Neural cell (in vitro differentiated cells): ENCODE measurements at regions not wholly inside any gene's neighbourhood (a gene's known extent, or its start where the extent isn't known, plus 50 kb on each side); places are given as distances from the start of the nearest gene placed in this dataset.

ENCODE experiments used
- H2AFZ ChIP-seq: fragments of 200-600, 300-800 bp; sonication (generic), shearing (Covaris generic); 2 replicates; pipeline ENCODE4 v1.6.0; 2014; ENCODE audit warnings: low read depth, mild to moderate bottlenecking, antibody characterized with exemption, low read length, moderate library complexity
- H3F3A ChIP-seq: fragments of 200-600 bp; shearing (Covaris generic); 2 replicates; pipeline ENCODE4 v1.6.1; 2016; ENCODE audit warnings: mild to moderate bottlenecking, moderate library complexity, mixed read lengths, antibody characterized with exemption, low read length; ENCODE audit not compliant: insufficient read depth, poor library complexity, severe bottlenecking
- H3K27ac ChIP-seq: fragments of 200-600, 300-800 bp; sonication (generic), shearing (Covaris generic); 2 replicates; pipeline ENCODE4 v1.5.1; 2014; ENCODE audit warnings: mild to moderate bottlenecking, low read length, moderate library complexity
- H3K27me3 ChIP-seq: fragments of 300-800, 200-600 bp; sonication (generic), shearing (Covaris generic); 2 replicates; pipeline ENCODE4 v1.6.0; 2014; ENCODE audit warnings: mild to moderate bottlenecking, low read depth, low read length, moderate library complexity; ENCODE audit not compliant: insufficient read depth
- H3K36me3 ChIP-seq: fragments of 300-800, 200-600 bp; sonication (generic), shearing (Covaris generic); 2 replicates; pipeline ENCODE4 v1.5.1; 2014; ENCODE audit warnings: mild to moderate bottlenecking, antibody characterized with exemption, low read length, moderate library complexity; ENCODE audit not compliant: insufficient read depth
- H3K4me2 ChIP-seq: fragments of 300-800, 200-600 bp; sonication (generic), shearing (Covaris generic); 2 replicates; pipeline ENCODE4 v1.6.0; 2014; ENCODE audit warnings: mild to moderate bottlenecking, low read length
- H3K4me3 ChIP-seq: fragments of 300-800, 200-600 bp; sonication (generic), shearing (Covaris generic); 2 replicates; pipeline ENCODE4 v1.5.1; 2014; ENCODE audit warnings: mild to moderate bottlenecking, low read length, moderate library complexity
- H3K79me2 ChIP-seq: fragments of 200-600 bp; shearing (Covaris generic); replicated peaks from 2 replicates; pipeline ENCODE4 v1.6.0; 2014; ENCODE audit warnings: mild to moderate bottlenecking, low read length, moderate library complexity; ENCODE audit not compliant: insufficient read depth
- H3K9ac ChIP-seq: fragments of 300-800, 200-600 bp; sonication (generic), shearing (Covaris generic); 2 replicates; pipeline ENCODE4 v1.6.1; 2016; ENCODE audit warnings: mild to moderate bottlenecking, low read length, mixed read lengths
- H3K9me2 ChIP-seq: fragments of 200-600 bp; shearing (Covaris generic); 2 replicates; pipeline ENCODE4 v1.6.1; 2016; ENCODE audit warnings: mild to moderate bottlenecking, low read length, mixed read lengths; ENCODE audit not compliant: insufficient read depth
- H3K9me3 ChIP-seq: fragments of 200-600, 300-800 bp; sonication (generic), shearing (Covaris generic); 2 replicates; pipeline ENCODE4 v1.6.1; 2016; ENCODE audit warnings: mild to moderate bottlenecking, mixed run types, low read length, moderate library complexity, mixed read lengths
- H4K20me1 ChIP-seq: fragments of 200-600 bp; shearing (Covaris generic); 2 replicates; pipeline ENCODE4 v1.6.1; 2016; ENCODE audit warnings: mild to moderate bottlenecking, mixed run types; ENCODE audit not compliant: insufficient read depth
- CTCF ChIP-seq: fragments of 450-650 bp; IDR thresholded peaks from 2 replicates; pipeline ENCODE4 v1.5.1; 2014; ENCODE audit warnings: antibody characterized with exemption, mild to moderate bottlenecking, moderate library complexity; ENCODE audit not compliant: poor library complexity, severe bottlenecking
- EP300 ChIP-seq: fragments of 450-650 bp; conservative IDR thresholded peaks from 2 replicates; pipeline ENCODE4 v1.6.1; 2014; ENCODE audit warnings: antibody characterized with exemption, mild to moderate bottlenecking, moderate library complexity; ENCODE audit not compliant: poor library complexity, severe bottlenecking
- EZH2 ChIP-seq: fragments of 200-600, 300-800 bp; shearing (Covaris generic), sonication (generic); IDR thresholded peaks from 2 replicates; pipeline ENCODE4 v1.6.1; 2014; ENCODE audit warnings: antibody characterized with exemption, low read length, borderline replicate concordance, mild to moderate bottlenecking; ENCODE audit not compliant: insufficient read depth, poor library complexity, severe bottlenecking
- MXI1 ChIP-seq: fragments of 450-650 bp; conservative IDR thresholded peaks from 2 replicates; pipeline ENCODE4 v1.6.1; 2014; ENCODE audit warnings: antibody characterized with exemption, mild to moderate bottlenecking; ENCODE audit not compliant: poor library complexity, severe bottlenecking
- POLR2AphosphoS5 ChIP-seq: IDR thresholded peaks from 2 replicates; pipeline ENCODE4 v1.6.1; 2012
- RAD21 ChIP-seq: fragments of 450-650 bp; conservative IDR thresholded peaks from 2 replicates; pipeline ENCODE4 v1.6.1; 2014; ENCODE audit warnings: antibody characterized with exemption, mild to moderate bottlenecking, moderate library complexity
- REST ChIP-seq: IDR thresholded peaks from 2 replicates; pipeline ENCODE4 v1.6.1; 2012; ENCODE audit warnings: borderline replicate concordance
- SMC3 ChIP-seq: fragments of 450-650 bp; conservative IDR thresholded peaks from 2 replicates; pipeline ENCODE4 v1.6.1; 2014; ENCODE audit warnings: antibody characterized with exemption, mild to moderate bottlenecking, moderate library complexity; ENCODE audit not compliant: poor library complexity
- TAF1 ChIP-seq: IDR thresholded peaks from 2 replicates; pipeline ENCODE4 v1.6.1; 2012; ENCODE audit warnings: low read depth

GRCh38 chr1:219526074-219526473 lies 86.8 kb downstream of the ZC3H11B start:
- H3K9me2 ChIP-seq = no peaks in the 10 kb centered on the region
- TF ChIP-seq RAD21 (no peak), CTCF (no peak)
- no peaks in the 10 kb centered on the region for H3K36me3 ChIP-seq
- H3K9me3 ChIP-seq = no peaks in the 10 kb centered on the region
- H2AFZ ChIP-seq = no peak overlapping the region
- no peaks in the 10 kb centered on the region for H3K79me2 ChIP-seq
- H3K9ac ChIP-seq = no peak overlapping the region
- H3K27me3 ChIP-seq = no peaks in the 10 kb centered on the region
- no peak overlapping the region for H3K27ac ChIP-seq
- no peaks in the 10 kb centered on the region for H4K20me1 ChIP-seq
- no peak overlapping the region for H3K4me3 ChIP-seq
- H3F3A ChIP-seq = no peaks in the 10 kb centered on the region
- no peak overlapping the region for H3K4me2 ChIP-seq

GRCh38 chr1:219523411-219523810 lies 89.5 kb downstream of the ZC3H11B start:
- H3F3A ChIP-seq = no peaks in the 10 kb centered on the region
- H3K27me3 ChIP-seq = no peaks in the 10 kb centered on the region
- H3K9me2 ChIP-seq = no peaks in the 10 kb centered on the region
- H3K4me3 ChIP-seq = no peak overlapping the region
- no peak overlapping the region for H3K9ac ChIP-seq
- H3K27ac ChIP-seq = no peak overlapping the region
- no peaks in the 10 kb centered on the region for H3K36me3 ChIP-seq
- H3K9me3 ChIP-seq = no peaks in the 10 kb centered on the region
- H4K20me1 ChIP-seq = no peaks in the 10 kb centered on the region
- TF ChIP-seq EP300 = no peak
- TF ChIP-seq MXI1 = no peak
- no peak for TF ChIP-seq REST
- no peak for TF ChIP-seq POLR2AphosphoS5
- no peak for TF ChIP-seq RAD21
- TF ChIP-seq EZH2 = no peak
- TF ChIP-seq SMC3 = no peak
- no peak for TF ChIP-seq TAF1
- TF ChIP-seq CTCF = no peak
- no peak overlapping the region for H3K4me2 ChIP-seq
- H3K79me2 ChIP-seq = no peaks in the 10 kb centered on the region
- H2AFZ ChIP-seq = no peak overlapping the region
